Kidney (tissue), 13 donors: ENCODE measurements at regions not wholly inside any gene's neighbourhood (a gene's known extent, or its start where the extent isn't known, plus 50 kb on each side); places are given as distances from the start of the nearest gene placed in this dataset.
A peak's percentile ranks its signal among the peaks of the same experiment; 100 is the strongest.

Experiments
- DNase-seq, 5 donors: peaks; one replicate each; pipeline ENCODE4 v3.0.0-alpha.2; 2013 to 2020
- FAIRE-seq: peaks from 2 replicates; lab custom pipeline; 2012; peaks lifted over from hg19 to GRCh38; lab: Jason Lieb, UNC
- H3K27ac ChIP-seq, 2 donors: one replicate each; pipeline ENCODE4 v1.7.0; 2013; ENCODE audit warnings: low read depth in 2 of 2, low read length in 2 of 2, inconsistent platforms in 1 of 2
- H3K27me3 ChIP-seq: one replicate; pipeline ENCODE4 v1.7.1; 2013; ENCODE audit warnings: low read length, inconsistent platforms; ENCODE audit not compliant: control insufficient read depth, insufficient read depth
- H3K36me3 ChIP-seq, 3 donors: one replicate each; pipeline versions ENCODE4 v1.7.0 to v1.7.1; 2013; ENCODE audit warnings: low read length in 3 of 3, control low read depth in 1 of 3, inconsistent platforms in 1 of 3; ENCODE audit not compliant: insufficient read depth in 3 of 3, control insufficient read depth in 2 of 3
- H3K4me1 ChIP-seq, 3 donors: one replicate each; pipeline versions ENCODE4 v1.7.0 to v1.7.1; 2013; ENCODE audit warnings: low read length in 3 of 3, inconsistent platforms in 1 of 3, low read depth in 1 of 3; ENCODE audit not compliant: control insufficient read depth in 2 of 3, insufficient read depth in 2 of 3
- H3K4me3 ChIP-seq, 3 donors: one replicate each; pipeline versions ENCODE4 v1.7.0 to v1.8.1; 2013; ENCODE audit warnings: low read length in 3 of 3, control low read depth in 1 of 3, inconsistent platforms in 1 of 3
- H3K9ac ChIP-seq, 3 donors: one replicate each; pipeline versions ENCODE4 v1.7.0 to v1.7.1; 2013; ENCODE audit warnings: low read length in 3 of 3, control low read depth in 1 of 3, inconsistent platforms in 1 of 3
- H3K9me3 ChIP-seq, 3 donors: one replicate each; pipeline versions ENCODE4 v1.7.0 to v1.7.1; 2013; ENCODE audit warnings: low read length in 3 of 3, control low read depth in 1 of 3, inconsistent platforms in 1 of 3; ENCODE audit not compliant: control insufficient read depth in 2 of 3, insufficient read depth in 1 of 3
- intact Hi-C: fragments of 100-400 bp; cut with DNase I; formaldehyde crosslinking; loops from one replicate; pipeline ENCODE4 v1.11.1; 2022
- TF ChIP-seq, protein P1 (sequence below): IDR thresholded peaks from 3 replicates; pipeline ENCODE4 v1.5.1; 2012; ENCODE audit warnings: mild to moderate bottlenecking, moderate library complexity, borderline replicate concordance; ENCODE audit not compliant: insufficient read depth; ENCODE audit errors: extremely low read depth
- donor health status: control.
- donor health status: control.
- donor health status: control.
- donor health status: control.
- donor health status: control.
- donor health status: DM: yes; HTN: yes; CAD: no.
- donor health status: Normal renal cell carcinoma (clear cell type).

- no peak for FAIRE-seq
- Histone ChIP-seq H3K27me3 (no peaks in the 10 kb centered on the region), H3K4me1 (no peaks in the 10 kb centered on the region), H3K36me3 (no peaks in the 10 kb centered on the region), H3K27ac (no peak overlapping the region), H3K9ac (no peak overlapping the region), H3K4me3 (no peak overlapping the region), H3K9me3 (no peaks in the 10 kb centered on the region)
- peak in 2 of 5 donors; percentile 31 to 37 for DNase-seq
- intact Hi-C loops: no loop called here
- TF ChIP-seq, protein P1, sequence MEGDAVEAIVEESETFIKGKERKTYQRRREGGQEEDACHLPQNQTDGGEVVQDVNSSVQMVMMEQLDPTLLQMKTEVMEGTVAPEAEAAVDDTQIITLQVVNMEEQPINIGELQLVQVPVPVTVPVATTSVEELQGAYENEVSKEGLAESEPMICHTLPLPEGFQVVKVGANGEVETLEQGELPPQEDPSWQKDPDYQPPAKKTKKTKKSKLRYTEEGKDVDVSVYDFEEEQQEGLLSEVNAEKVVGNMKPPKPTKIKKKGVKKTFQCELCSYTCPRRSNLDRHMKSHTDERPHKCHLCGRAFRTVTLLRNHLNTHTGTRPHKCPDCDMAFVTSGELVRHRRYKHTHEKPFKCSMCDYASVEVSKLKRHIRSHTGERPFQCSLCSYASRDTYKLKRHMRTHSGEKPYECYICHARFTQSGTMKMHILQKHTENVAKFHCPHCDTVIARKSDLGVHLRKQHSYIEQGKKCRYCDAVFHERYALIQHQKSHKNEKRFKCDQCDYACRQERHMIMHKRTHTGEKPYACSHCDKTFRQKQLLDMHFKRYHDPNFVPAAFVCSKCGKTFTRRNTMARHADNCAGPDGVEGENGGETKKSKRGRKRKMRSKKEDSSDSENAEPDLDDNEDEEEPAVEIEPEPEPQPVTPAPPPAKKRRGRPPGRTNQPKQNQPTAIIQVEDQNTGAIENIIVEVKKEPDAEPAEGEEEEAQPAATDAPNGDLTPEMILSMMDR: no peak
Observed at GRCh38 chr10:131681122-131681521, 219.7 kb upstream of the PPP2R2D start.

GRCh38 chr10:131681656-131682055 lies 219.2 kb upstream of the PPP2R2D start:
- DNase-seq (peak in 1 of 5 donors; percentile 29), FAIRE-seq (no peak)
- no peak overlapping the region for H3K4me3 ChIP-seq
- H3K9me3 ChIP-seq: no peaks in the 10 kb centered on the region
- H3K4me1 ChIP-seq: no peaks in the 10 kb centered on the region
- H3K27ac ChIP-seq: no peak overlapping the region
- H3K9ac ChIP-seq: no peak overlapping the region
- H3K27me3 ChIP-seq: no peaks in the 10 kb centered on the region
- TF ChIP-seq, protein P1: no peak
- H3K36me3 ChIP-seq: no peaks in the 10 kb centered on the region
- intact Hi-C loops: no loop called here

GRCh38 chr10:131682271-131682962 lies 218.4 kb upstream of the PPP2R2D start:
- intact Hi-C loops: no loop called here
- TF ChIP-seq, protein P1: no peak
- Histone ChIP-seq H3K9me3 (no peaks in the 10 kb centered on the region), H3K9ac (no peak overlapping the region), H3K27me3 (no peaks in the 10 kb centered on the region), H3K4me1 (no peaks in the 10 kb centered on the region), H3K4me3 (no peak overlapping the region), H3K27ac (no peak overlapping the region), H3K36me3 (no peaks in the 10 kb centered on the region)
- FAIRE-seq (no peak), DNase-seq (peak in 1 of 5 donors; percentile 26)
